SK-N-SH (cell line): ENCODE measurements at regions not wholly inside any gene's neighbourhood (a gene's known extent, or its start where the extent isn't known, plus 50 kb on each side); places are given as distances from the start of the nearest gene placed in this dataset.

Source experiments
- CTCF ChIP-seq: fragments of 200-600 bp; sonication (generic); IDR thresholded peaks from 2 replicates; pipeline ENCODE4 v1.6.1; 2017; ENCODE audit warnings: antibody characterized with exemption, mild to moderate bottlenecking, moderate library complexity
- EZH2phosphoT487 ChIP-seq: fragments of 200-600 bp; sonication (generic); IDR thresholded peaks from 2 replicates; pipeline ENCODE4 v1.6.1; 2017; ENCODE audit warnings: low read depth, mixed run types, mild to moderate bottlenecking, antibody characterized with exemption, moderate library complexity, borderline replicate concordance
- GATA2 ChIP-seq: sonication (generic); formaldehyde crosslinking; IDR thresholded peaks from 2 replicates; pipeline ENCODE4 v1.5.0; 2020; ENCODE audit warnings: mild to moderate bottlenecking, missing genetic modification reagents
- SIN3A ChIP-seq: IDR thresholded peaks from 2 replicates; pipeline ENCODE4 v1.6.1; 2012; ENCODE audit warnings: low read depth, mild to moderate bottlenecking, low read length, moderate library complexity, borderline replicate concordance
- TAF1 ChIP-seq: IDR thresholded peaks from 2 replicates; pipeline ENCODE4 v1.6.1; 2012; ENCODE audit warnings: low read depth, mild to moderate bottlenecking, low read length, moderate library complexity, borderline replicate concordance
- USF2 ChIP-seq: fragments of 150-350 bp; IDR thresholded peaks from 2 replicates; pipeline ENCODE4 v1.6.1; 2017; ENCODE audit warnings: antibody characterized with exemption, low read length, low read depth, borderline replicate concordance

DNA sequence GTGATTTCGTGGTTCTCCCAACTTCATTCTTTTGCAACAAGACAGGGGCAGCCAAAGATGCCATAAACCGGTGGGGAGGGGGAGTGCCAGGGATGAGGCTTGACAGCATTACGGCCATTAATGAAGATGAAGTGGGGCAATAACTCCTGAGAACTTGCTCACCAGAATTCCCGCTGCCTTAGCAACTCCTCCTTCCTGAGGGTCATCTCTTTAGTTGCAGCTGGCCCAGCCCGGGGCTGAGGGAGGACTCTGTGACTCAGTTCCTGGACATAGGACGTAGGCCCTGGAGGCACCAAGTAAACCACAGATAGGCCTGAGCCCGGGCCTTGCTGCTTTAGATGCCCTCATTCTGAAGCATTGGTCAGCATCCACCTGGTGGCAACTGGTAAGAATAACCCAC, 330.2 kb downstream of the RRAGC start:
- TF ChIP-seq EZH2phosphoT487 (no peak), CTCF (no peak), USF2 (no peak), SIN3A (no peak), TAF1 (no peak), GATA2 (CRISPR knock-in tag) (no peak)
